DMS 273 (cell line): ENCODE measurements at regions not wholly inside any gene's neighbourhood (a gene's known extent, or its start where the extent isn't known, plus 50 kb on each side); places are given as distances from the start of the nearest gene placed in this dataset.

Experiments used
- DNase-seq: peaks from one replicate; lab custom pipeline; 2025; ENCODE audit not compliant: unreplicated experiment; lab: John Stamatoyannopoulos, UW

GRCh38 chr14:100399052-100399849, 76.1 kb downstream of the SLC25A47 start:
- DNase-seq: no peak

- peak; percentile 33 for DNase-seq
Observed at GRCh38 chr14:100400115-100400514, 77.0 kb downstream of the SLC25A47 start.

- DNase-seq: no peak
Observed at GRCh38 chr14:100401031-100401692, 78.0 kb downstream of the SLC25A47 start.

DNA sequence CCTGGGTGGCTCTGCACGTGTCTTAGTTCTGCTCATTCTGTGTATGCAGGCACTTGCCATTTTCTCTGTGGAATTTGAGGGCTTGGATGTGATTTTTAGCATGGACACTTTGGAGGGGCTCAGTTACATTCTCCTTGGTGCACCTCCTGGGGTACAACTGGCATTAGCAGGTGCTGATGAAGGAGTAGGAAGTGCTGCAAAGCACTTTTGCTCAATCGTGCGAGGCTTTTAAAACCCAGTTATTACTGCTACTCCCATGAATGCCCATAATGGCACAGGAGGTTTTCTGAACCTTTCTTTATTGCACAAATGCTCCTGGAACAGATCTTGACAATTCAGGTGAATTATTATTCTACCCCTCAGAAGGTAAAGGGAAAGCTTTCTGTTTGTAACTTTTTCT, 78.7 kb downstream of the SLC25A47 start:
- DNase-seq: no peak

GRCh38 chr14:100402631-100403030, 79.5 kb downstream of the SLC25A47 start:
- DNase-seq: peak; percentile 34

DNA sequence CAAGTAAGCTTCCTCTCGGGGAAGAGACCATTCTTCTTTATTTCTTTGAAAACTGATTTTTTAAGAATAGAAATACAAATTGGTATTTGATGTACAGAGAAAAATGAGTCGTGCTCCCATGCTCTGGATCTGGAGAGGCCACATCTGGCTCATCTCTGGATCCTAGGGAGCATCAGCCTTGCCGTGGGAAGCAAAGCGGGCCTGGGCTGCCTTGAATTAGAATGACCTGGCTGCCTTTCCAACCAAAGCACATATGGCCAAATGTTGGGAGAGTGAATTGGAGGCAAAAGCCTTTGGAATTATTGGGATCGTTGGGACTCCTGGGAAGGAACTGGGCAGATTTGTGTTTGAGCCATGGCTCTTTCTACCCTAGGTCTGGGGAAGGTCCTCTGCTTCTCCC, 80.0 kb downstream of the SLC25A47 start:
- DNase-seq: no peak

GRCh38 chr14:100403802-100404365, 80.7 kb downstream of the SLC25A47 start:
- DNase-seq: no peak

GRCh38 chr14:100404419-100404818, 81.3 kb downstream of the SLC25A47 start:
- DNase-seq: no peak

GRCh38 chr14:100405760-100406455, 82.8 kb downstream of the SLC25A47 start:
- no peak for DNase-seq

GRCh38 chr14:100406505-100407131, 83.5 kb downstream of the SLC25A47 start:
- no peak for DNase-seq

DNA sequence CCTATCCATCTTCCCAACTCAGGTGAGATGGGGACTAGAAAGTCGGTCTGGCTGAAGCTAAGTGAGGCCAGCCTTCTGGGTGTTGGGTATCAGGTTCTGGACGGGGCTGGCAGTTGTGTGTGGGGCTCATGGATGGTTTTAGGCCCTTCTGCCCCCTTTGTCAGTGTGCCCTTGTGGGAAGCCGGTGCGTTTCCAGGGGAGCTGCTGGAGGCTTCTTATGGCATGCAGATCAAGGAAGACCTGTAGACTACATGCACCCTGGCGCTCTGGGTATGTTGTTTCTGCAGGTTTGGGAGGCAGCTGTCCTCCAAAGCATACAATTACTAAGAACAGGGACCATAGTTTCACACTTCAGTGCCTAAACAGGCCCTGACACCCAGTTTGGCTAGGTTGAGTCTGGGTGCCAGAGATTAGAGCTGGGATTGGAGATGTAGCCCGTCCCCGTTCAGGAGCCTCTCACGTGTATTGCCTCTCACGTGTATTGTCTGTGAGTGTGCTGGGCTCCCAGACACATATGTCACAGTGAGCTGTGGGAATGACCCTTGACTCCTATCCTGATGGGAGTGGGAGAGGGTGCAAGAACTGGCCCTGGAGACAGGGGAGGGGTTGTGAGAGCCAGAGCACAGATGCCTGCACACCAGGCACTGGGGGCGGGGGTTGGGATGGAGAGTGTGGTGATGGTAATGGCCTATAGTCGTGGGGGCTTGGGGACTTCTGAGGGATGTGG, 84.4 kb downstream of the SLC25A47 start:
- no peak for DNase-seq

DNA sequence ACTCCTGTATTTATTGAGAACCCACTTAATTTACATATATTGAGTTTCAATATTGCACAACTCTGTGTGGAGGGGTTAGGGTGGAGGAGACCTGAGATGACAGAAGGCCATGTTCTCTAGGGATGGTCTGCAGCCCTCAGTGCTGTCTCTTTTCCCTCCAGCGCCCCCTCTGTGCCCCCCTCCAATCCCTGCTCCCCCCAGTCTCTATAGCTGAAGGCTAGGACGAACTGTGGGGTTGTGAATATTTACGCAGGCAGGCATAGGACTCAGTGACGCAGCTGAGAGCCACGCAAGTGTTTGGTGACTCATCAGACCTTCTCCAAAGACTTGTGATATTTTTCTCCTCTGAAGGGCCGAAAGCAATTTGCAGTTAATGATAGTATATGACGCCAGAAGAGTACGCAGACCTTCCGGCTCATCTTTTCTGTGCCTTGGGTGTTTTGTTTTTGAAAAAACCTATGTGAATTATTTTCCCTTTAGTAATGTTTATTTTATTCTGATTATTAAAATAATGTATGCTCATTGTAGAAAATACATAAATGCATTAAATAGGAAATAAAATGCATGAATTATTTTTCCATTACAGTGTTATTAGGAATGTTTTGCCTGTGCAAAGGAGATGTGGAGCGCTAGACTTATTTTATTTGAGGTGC, 85.3 kb downstream of the SLC25A47 start:
- no peak for DNase-seq

- DNase-seq: no peak
Observed at GRCh38 chr14:100409003-100409360, 85.8 kb downstream of the SLC25A47 start.

DNA sequence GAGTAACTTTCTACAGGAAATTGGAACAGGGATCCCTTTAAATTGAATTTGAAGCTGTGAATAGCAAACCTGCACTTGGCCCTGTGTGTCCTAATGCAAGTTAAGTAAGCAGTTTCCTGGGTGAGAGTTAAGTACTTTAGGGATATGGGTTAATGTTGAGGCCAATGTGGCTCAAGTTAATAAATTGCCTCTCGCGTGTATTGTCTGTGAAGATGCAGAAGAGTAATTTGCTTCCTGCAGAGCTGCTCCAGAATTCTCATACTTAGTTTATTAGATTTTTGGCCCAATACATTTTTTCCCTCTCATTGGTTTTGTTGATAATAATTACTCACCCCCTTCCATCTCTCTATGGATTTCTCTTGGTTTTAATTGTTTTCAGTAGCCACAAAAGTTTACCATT, 86.5 kb downstream of the SLC25A47 start:
- DNase-seq: no peak

GRCh38 chr14:100410056-100410565, 87.0 kb downstream of the SLC25A47 start:
- DNase-seq: no peak

DNA sequence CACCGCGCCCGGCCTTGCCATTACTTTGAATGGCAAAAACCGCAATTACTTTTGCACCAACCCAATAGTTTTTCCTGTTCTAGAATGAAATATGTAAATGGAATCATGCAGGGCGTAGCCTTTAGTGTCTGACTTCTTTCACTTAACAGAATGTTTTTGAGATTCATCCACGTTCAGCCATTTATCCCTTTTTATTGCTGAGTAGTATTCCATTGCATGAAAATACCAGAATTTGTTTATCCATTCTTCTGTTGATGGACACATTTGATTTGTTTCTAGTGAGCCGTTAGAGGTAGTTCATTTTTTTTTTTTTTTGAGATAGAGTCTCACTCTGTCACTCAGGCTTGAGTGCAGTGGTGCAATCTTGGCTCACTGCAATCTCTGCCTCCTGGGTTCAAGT, 90.6 kb downstream of the SLC25A47 start:
- DNase-seq: no peak

DNA sequence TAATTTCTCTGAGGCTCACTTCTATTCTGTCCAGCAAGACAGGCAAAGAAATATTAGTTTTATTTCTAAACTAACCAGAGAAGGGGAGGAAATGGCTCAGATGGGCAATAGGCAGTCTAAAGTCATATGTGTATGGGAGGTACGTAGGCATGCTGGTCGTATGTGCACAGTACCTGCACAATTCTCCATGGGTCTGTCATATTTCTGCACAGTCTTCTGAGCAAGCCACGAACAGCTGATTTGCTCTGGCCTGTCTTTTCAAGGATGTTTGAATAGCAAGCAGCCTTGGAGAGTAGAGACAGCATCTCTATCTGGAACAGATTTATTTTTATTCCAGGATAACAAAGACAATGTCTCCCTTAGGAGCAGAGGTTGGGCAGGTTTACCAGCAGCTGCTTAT, 92.1 kb downstream of the SLC25A47 start:
- DNase-seq: no peak

DNA sequence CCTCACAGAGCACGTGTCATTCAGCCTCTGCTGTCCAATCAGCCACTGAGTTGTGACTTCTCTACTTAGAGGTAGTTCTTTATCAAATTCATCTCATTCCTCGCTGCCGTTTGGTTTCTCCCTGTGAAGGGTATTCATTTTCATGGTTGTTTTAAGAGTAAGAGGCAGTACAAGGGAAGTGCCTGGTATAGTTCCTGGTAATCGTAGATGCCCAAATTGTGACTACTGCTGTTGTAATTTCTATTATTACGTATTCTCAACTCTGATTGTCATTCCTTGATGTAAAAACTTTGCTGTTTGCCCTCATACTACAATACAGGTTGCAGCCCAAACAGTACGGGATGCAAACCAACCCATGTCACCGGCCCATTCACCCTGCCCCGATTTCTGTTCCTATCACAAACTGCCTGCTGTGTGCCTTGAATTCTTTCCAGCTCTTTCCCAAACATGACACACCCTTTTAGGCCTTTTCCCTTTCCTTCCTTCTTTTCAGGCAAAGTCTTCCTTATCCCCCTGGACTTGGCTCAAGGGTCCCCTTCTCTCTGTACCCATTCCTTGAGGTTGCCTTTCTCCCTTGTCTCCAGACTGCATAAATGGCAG, 93.0 kb downstream of the SLC25A47 start:
- no peak for DNase-seq
